Activated T-cell treated with anti-CD3 and anti-CD28 coated beads, Interleukin-2, amount 50 U/mL, for 72 hours (primary cell): ENCODE measurements at regions not wholly inside any gene's neighbourhood (a gene's known extent, or its start where the extent isn't known, plus 50 kb on each side); places are given as distances from the start of the nearest gene placed in this dataset.

ENCODE experiments used
- ATAC-seq, 2 donors: fragments of 150-1000 bp; cut with Tn5 transposase; replicated peaks in 1 of 2; 2 replicates each; pipeline ENCODE4 v1.10.0; 2021; ENCODE audit warnings: moderate library complexity in 2 of 2, mild to moderate bottlenecking in 1 of 2
- DNase-seq, 2 donors: peaks; one replicate each; pipeline ENCODE4 v3.0.0; 2021 to 2022; ENCODE audit warnings: mixed read lengths in 1 of 2
- H3K27ac Mint-ChIP-seq: one replicate; pipeline ENCODE4 v1.8.0; 2022; ENCODE audit warnings: mild to moderate bottlenecking, moderate library complexity, mixed read lengths
- H3K27me3 Mint-ChIP-seq: one replicate; pipeline ENCODE4 v1.8.0; 2022; ENCODE audit warnings: low read depth, mixed read lengths
- H3K36me3 Mint-ChIP-seq, 2 donors: one replicate each; pipeline ENCODE4 v1.8.0; 2022; ENCODE audit warnings: mixed read lengths in 2 of 2, mild to moderate bottlenecking in 1 of 2; ENCODE audit not compliant: insufficient read depth in 2 of 2
- H3K4me1 Mint-ChIP-seq: one replicate; pipeline ENCODE4 v1.8.0; 2022; ENCODE audit warnings: low read depth, mixed read lengths
- H3K4me3 Mint-ChIP-seq, 2 donors: one replicate each; pipeline ENCODE4 v1.8.0; 2022; ENCODE audit warnings: mild to moderate bottlenecking in 2 of 2, mixed read lengths in 2 of 2, moderate library complexity in 2 of 2
- H3K9me3 Mint-ChIP-seq, 2 donors: one replicate each; pipeline ENCODE4 v1.8.0; 2022; ENCODE audit warnings: mixed read lengths in 2 of 2

DNA sequence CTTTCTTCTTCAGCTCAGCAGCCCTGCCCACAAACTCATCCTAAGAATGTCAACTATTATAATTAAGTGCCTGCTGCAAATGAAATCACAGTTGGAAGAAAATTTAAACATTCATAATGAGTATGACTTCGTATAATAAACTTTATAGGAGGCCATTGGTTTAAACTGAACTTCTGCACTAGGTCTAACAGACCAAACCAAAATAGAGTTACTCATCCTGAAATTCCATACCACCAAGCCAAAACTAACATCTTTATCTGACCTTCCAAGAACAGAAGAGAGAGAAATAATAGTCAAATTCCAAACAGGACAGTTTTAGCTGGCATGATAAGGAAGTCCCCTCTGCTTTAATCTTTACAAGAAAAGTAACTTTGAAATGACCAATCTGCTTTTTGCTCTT, 472.4 kb upstream of the PRMT6 start:
- Mint-ChIP-seq H3K27ac (no peak overlapping the region), H3K4me1 (no peaks in the 10 kb centered on the region), H3K36me3 (peaks cover 0 to 2% of the 10 kb centered on the region in 2 donors), H3K9me3 (peaks cover 7 to 11% of the 10 kb centered on the region in 2 donors), H3K27me3 (no peaks in the 10 kb centered on the region), H3K4me3 (no peak overlapping the region)
- DNase-seq (no peak), ATAC-seq (no peak)

DNA sequence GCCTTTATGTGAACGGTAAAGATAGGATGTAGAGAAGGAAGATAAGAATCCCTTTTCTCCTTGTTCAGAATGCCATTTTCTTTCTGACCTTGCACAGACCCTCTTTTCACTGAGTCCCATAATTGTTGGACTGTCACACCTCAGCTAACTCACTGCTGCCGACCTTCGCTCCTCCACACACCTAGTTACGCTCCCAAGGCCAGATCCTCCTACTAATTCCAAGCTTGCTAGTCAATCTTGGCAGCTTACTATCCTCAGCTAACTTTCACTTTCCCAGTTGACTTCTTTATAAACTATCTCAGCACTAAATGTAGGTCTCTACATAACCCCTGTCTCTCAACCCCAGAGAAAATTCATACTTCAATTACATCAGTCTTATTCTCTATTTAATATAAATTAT, 471.8 kb upstream of the PRMT6 start:
- no peaks in the 10 kb centered on the region for H3K4me1 Mint-ChIP-seq
- DNase-seq (no peak), ATAC-seq (no peak)
- H3K4me3 Mint-ChIP-seq = no peak overlapping the region
- H3K36me3 Mint-ChIP-seq = peaks cover 0 to 2% of the 10 kb centered on the region in 2 donors
- peaks cover 7 to 11% of the 10 kb centered on the region in 2 donors for H3K9me3 Mint-ChIP-seq
- no peak overlapping the region for H3K27ac Mint-ChIP-seq
- H3K27me3 Mint-ChIP-seq = no peaks in the 10 kb centered on the region

DNA sequence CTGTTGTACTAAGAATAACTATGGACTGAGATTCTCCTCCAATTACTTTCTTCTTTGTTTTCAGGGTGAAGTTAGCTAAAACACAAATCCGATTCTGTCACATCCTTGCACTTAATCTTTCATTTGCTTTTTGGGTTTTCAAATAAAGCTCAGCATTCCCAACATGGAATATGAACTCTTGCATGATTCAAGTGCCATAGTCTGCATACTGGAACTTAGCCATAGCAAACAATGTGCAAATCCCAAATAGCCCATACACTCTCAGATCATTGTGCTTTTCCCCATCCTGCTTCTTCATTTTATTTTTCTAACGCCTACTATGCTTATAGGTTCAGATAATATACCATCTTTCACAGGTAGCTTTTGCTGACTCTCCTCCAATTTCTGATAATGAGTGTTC, 455.8 kb upstream of the PRMT6 start:
- Mint-ChIP-seq H3K27me3 (no peaks in the 10 kb centered on the region), H3K9me3 (peaks cover 9 to 20% of the 10 kb centered on the region in 2 donors), H3K36me3 (no peaks in the 10 kb centered on the region), H3K4me1 (no peaks in the 10 kb centered on the region), H3K4me3 (no peak overlapping the region), H3K27ac (no peak overlapping the region)
- DNase-seq (no peak), ATAC-seq (no peak)

DNA sequence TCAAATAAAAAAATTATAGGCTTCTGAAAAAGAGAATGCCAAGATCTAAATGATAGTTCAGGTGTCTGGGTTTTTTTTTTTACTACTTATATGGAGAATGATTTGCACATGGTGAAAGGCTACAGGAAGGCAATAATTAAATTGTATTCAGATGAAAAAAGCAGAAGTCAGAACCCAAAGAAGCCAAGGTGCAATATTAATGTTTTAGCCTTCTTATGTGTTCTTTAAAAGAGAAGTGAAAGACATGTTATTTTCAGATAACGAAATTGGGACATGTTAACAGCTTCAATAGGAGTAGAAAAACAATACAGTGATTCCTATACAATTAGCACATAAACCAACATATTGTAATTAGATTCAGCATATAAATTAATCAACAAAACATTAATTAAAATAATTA, 452.9 kb upstream of the PRMT6 start:
- Mint-ChIP-seq H3K27ac (no peak overlapping the region), H3K9me3 (peaks cover 10 to 15% of the 10 kb centered on the region in 2 donors), H3K4me3 (no peak overlapping the region), H3K27me3 (no peaks in the 10 kb centered on the region), H3K36me3 (no peaks in the 10 kb centered on the region), H3K4me1 (no peaks in the 10 kb centered on the region)
- DNase-seq (no peak), ATAC-seq (no peak)

DNA sequence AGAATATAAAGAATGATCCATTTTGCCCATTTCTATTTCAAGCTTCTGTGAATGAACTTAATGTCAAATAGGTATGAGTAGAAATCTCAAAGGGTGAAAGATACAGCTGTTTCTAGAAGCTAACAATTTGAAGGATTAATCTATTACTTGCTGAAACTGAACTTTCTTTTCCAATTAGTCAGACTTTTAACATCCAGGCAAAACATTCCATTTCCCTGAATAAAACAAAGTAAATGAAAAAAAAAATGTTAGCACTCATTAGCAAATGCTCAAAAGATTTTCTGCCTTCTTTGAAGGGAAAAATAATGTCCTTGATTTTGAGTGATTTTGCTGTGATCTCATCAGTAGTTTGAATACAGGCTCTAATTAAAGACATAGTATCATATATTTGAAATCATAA, 447.6 kb upstream of the PRMT6 start:
- ATAC-seq = no peak
- Mint-ChIP-seq H3K27ac (no peak overlapping the region), H3K27me3 (no peaks in the 10 kb centered on the region), H3K9me3 (peaks cover 2 to 3% of the 10 kb centered on the region in 2 donors), H3K36me3 (no peaks in the 10 kb centered on the region), H3K4me1 (no peaks in the 10 kb centered on the region), H3K4me3 (no peak overlapping the region)
- no peak for DNase-seq

DNA sequence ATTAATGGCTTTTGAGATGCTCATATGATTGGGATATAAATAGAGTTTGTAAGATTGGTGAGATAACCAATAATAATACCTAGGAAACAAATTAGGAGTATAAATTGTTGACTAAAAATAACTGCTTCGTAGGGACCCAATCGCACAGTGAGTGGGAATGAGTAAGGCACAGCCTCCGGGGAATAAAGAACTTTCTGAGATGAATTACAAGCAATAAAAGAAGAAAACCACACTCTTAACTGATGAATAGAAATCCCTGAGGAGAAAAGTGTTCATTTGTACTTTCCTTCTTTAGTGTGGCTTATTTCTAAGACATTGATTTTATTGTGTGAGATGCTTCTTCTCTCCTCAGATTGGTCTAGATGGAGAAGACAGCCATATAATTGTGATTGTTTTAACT, 443.4 kb upstream of the PRMT6 start:
- no peak overlapping the region for H3K27ac Mint-ChIP-seq
- no peak for DNase-seq
- H3K27me3 Mint-ChIP-seq = no peaks in the 10 kb centered on the region
- no peaks in the 10 kb centered on the region for H3K4me1 Mint-ChIP-seq
- peaks cover 5 to 8% of the 10 kb centered on the region in 2 donors for H3K9me3 Mint-ChIP-seq
- no peak for ATAC-seq
- H3K36me3 Mint-ChIP-seq = no peaks in the 10 kb centered on the region
- H3K4me3 Mint-ChIP-seq = no peak overlapping the region

DNA sequence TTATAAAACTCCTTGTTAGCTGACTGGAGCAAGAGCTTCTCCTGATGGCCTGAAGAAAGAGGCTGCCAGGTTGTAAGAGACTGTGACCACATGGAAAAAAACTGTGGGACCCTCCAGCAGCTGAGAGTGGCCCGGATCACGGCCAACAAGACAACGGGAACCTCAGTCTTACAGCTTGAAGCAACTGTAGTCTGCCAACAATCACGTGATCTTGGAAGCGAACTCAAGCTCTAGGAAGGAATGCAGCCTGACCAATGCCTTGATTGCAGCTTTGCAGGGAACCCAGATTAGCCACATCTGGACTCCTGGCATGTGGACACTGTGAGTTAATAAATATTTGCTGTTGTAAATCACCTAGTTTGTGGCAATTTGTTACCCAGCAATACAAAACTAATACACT, 442.6 kb upstream of the PRMT6 start:
- H3K9me3 Mint-ChIP-seq = peaks cover 4 to 9% of the 10 kb centered on the region in 2 donors
- no peak overlapping the region for H3K27ac Mint-ChIP-seq
- H3K4me3 Mint-ChIP-seq = no peak overlapping the region
- no peaks in the 10 kb centered on the region for H3K36me3 Mint-ChIP-seq
- no peak for DNase-seq
- no peaks in the 10 kb centered on the region for H3K4me1 Mint-ChIP-seq
- no peaks in the 10 kb centered on the region for H3K27me3 Mint-ChIP-seq
- no peak for ATAC-seq

DNA sequence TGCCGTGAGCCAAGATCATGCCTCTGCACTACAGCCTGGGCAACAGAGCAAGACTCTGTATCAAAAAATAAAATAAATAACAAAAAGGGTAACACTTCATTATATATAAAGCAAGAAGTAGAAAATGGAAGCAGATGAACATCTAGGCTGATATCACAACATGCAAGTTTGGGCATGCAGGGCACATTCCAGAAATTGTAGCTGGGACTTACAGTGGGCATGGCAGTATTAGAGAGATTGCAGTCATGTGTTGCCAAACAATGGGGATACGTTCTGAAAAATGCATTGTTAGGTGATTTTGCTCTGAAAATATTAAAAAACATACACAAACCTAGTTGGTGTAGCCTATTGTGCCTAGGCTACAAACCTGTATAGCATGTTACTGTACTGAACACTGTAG, 441.0 kb upstream of the PRMT6 start:
- peaks cover 5 to 9% of the 10 kb centered on the region in 2 donors for H3K9me3 Mint-ChIP-seq
- H3K27ac Mint-ChIP-seq = no peak overlapping the region
- DNase-seq (no peak), ATAC-seq (no peak)
- H3K27me3 Mint-ChIP-seq = no peaks in the 10 kb centered on the region
- H3K4me3 Mint-ChIP-seq = no peak overlapping the region
- H3K4me1 Mint-ChIP-seq = no peaks in the 10 kb centered on the region
- H3K36me3 Mint-ChIP-seq = no peaks in the 10 kb centered on the region

DNA sequence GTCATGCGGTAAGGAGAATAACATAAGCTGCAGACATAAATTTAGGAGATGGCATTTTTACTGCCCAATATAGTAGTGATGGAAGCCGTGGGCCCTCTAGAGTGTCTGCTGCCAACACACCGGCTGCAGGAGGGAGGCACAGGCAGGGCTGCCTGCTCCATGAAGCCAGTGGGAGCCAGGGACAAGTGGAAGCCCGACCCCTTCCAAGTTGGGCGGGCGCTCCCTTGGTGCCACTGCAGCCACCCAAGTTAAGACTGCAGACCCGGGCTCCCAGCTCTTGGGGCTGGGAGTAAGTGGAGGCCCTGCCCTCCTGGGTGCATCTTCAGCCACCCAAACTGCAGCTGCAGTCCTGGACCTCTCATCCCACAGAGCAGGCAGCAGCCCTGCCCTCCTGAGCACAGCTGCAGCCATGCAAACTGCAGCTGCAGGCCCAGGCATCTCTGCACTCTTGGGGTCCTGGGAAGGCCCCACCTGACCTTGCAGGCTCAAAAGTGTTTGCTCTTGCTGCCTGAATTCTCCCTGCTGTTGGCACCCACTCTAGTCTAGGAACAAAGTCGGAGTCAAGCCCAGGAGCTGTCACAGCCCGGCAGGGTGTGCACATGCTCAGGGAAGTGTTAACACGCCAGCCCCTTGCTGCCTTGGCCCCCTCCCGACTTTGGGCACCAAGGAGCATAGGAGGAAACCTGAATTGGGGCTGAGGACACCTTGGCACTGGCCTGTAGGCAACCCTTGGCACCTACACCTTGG, 437.2 kb upstream of the PRMT6 start:
- ATAC-seq = no peak
- Mint-ChIP-seq H3K27ac (no peak overlapping the region), H3K4me1 (no peaks in the 10 kb centered on the region)

DNA sequence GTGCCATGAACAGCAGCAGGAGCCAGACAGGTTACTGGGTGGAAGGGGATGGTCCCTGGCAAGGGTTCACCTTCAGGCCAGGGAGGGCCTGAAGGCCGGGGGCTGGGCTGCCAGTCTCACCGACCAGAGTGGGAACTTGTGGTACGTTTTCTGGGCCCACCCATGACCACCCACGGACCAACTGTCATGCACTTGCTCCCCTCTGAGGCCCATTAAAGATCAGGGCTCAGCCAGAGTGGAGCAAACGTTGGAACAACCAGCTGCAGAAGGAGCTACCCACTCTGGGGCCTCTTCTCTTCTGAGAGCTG, 436.7 kb upstream of the PRMT6 start:
- Mint-ChIP-seq H3K9me3 (peaks cover 8 to 12% of the 10 kb centered on the region in 2 donors), H3K27me3 (no peaks in the 10 kb centered on the region), H3K4me3 (no peak overlapping the region), H3K36me3 (no peaks in the 10 kb centered on the region), H3K27ac (no peak overlapping the region), H3K4me1 (no peaks in the 10 kb centered on the region)
- no peak for ATAC-seq
- DNase-seq = no peak

More for the DNA sequence above, 437.2 kb upstream of the PRMT6 start:
- peaks cover 8 to 12% of the 10 kb centered on the region in 2 donors for H3K9me3 Mint-ChIP-seq
- H3K27me3 Mint-ChIP-seq = no peaks in the 10 kb centered on the region
- H3K36me3 Mint-ChIP-seq = no peaks in the 10 kb centered on the region
- DNase-seq = no peak
- H3K4me3 Mint-ChIP-seq = no peak overlapping the region

DNA sequence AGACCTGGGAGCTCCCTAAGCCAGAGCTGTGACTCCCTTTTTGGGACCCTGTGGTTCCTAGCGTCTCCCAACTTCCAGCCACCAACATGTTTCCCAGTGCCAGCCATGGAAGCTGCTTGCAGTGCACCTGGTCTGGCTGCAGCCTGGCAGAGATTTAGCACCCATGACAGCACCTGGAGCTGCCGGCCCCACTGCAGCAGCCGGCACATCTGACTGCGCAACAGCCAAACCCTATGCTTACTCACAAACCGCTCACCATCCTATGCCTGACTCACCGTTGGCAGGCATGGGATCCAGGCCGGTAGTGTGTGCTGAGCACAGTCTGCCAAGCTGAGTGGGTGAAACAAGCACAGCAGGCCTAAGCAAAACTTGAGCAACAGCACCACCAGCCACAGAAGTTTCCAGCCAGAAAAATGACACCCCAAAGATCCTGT, 435.9 kb upstream of the PRMT6 start:
- no peak overlapping the region for H3K27ac Mint-ChIP-seq
- no peaks in the 10 kb centered on the region for H3K27me3 Mint-ChIP-seq
- DNase-seq (no peak), ATAC-seq (no peak)
- no peaks in the 10 kb centered on the region for H3K36me3 Mint-ChIP-seq
- no peaks in the 10 kb centered on the region for H3K4me1 Mint-ChIP-seq
- H3K4me3 Mint-ChIP-seq = no peak overlapping the region
- H3K9me3 Mint-ChIP-seq = peaks cover 9 to 12% of the 10 kb centered on the region in 2 donors

DNA sequence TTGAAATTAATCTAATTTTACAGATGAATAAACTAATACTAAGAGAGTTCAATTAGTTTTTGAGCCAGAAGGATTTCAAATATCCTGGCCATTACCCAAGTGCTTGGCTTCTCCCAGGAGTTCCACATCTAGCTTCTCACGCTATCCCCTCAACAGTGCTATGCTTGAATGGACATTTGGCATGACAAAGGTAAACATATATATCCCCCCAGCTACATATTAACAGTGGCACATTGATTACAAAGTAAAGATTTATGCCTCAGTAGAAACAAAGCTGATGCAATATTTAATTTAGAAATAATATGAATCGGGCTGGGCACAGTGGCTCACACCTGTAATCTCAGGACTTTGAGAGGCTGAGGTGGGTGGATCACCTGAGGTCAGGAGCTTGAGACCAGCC, 434.6 kb upstream of the PRMT6 start:
- H3K4me1 Mint-ChIP-seq = no peaks in the 10 kb centered on the region
- ATAC-seq (no peak), DNase-seq (no peak)
- peaks cover 13 to 17% of the 10 kb centered on the region in 2 donors for H3K9me3 Mint-ChIP-seq
- no peak overlapping the region for H3K4me3 Mint-ChIP-seq
- no peaks in the 10 kb centered on the region for H3K36me3 Mint-ChIP-seq
- H3K27me3 Mint-ChIP-seq = no peaks in the 10 kb centered on the region
- H3K27ac Mint-ChIP-seq = no peak overlapping the region

DNA sequence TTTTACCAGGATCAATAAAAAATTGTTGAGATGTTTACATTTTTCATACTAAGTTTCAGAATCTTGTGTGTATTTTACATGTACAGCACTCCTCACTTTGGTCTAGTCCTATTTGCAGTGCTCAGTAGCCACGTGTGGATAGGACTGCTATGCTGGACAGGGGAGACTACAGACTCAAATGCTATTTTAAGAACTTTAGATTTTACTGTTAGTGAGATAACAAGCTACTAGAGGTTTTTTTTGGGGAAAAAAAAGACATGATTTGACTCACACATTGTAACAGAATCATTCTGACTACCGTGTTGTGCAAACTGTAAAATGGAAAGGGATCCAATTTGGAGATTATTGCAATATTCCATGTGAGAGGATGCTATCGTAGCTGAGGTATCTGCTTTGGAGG, 418.9 kb upstream of the PRMT6 start:
- Mint-ChIP-seq H3K4me3 (no peak overlapping the region), H3K36me3 (no peaks in the 10 kb centered on the region), H3K4me1 (no peaks in the 10 kb centered on the region), H3K9me3 (peaks cover 5 to 14% of the 10 kb centered on the region in 2 donors), H3K27ac (no peak overlapping the region), H3K27me3 (no peaks in the 10 kb centered on the region)
- ATAC-seq (no peak), DNase-seq (no peak)

DNA sequence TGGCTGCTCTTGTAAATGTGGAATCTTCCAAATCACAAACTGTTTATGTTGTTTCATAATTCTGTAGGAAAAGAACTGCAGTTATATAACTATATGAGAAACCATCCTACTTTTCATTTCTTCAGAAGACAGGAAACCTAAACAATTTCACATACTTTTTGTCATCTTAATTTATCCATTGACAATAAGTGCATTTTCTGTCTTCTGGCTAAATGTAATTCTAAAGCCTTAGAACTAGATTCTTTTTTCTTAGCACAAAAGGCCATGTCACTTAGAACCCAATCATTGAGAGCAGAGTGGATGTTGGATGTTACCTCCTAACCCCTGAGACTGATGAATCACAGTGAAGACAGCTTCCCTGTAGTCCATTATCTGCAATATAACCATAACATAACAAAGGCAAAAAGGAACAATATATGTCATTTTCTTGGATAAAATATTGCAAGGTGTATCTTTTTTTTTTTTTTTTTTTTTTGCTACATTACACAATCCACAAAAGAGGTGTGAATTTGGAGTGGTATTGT, 410.2 kb upstream of the PRMT6 start:
- no peak for ATAC-seq
- H3K9me3 Mint-ChIP-seq = peaks cover 4 to 6% of the 10 kb centered on the region in 2 donors
- H3K36me3 Mint-ChIP-seq = no peaks in the 10 kb centered on the region

More for the DNA sequence above, 410.2 kb upstream of the PRMT6 start:
- no peak for DNase-seq
- Mint-ChIP-seq H3K27me3 (no peaks in the 10 kb centered on the region), H3K4me1 (no peaks in the 10 kb centered on the region), H3K27ac (no peak overlapping the region), H3K4me3 (no peak overlapping the region)
